ENCODE measurements at regions not wholly inside any gene's neighbourhood (a gene's known extent, or its start where the extent isn't known, plus 50 kb on each side); places are given as distances from the start of the nearest gene placed in this dataset.

DNA sequence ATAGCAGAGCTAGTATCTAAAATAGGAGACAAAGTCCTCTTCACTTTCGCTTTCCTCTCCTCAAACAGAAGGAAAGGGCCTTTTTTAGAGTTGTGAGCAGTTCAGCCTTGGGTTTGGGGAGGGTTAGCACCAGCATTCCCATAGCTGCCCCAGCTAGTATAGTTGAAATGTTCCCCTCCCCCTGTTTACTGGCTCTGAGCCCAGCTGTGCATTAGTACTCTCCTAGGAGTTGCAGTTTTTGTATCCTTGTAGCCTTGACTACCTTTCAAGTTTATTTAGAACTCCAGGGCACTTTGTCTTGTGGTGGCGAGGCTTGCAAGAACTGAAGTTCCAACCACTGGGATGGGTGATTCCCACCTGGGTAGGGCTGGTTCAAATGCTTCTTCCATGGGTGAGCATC lies 245.1 kb upstream of the NAALADL2 start:
- intact Hi-C loops (cut with DNase I), result no loop called here

DNA sequence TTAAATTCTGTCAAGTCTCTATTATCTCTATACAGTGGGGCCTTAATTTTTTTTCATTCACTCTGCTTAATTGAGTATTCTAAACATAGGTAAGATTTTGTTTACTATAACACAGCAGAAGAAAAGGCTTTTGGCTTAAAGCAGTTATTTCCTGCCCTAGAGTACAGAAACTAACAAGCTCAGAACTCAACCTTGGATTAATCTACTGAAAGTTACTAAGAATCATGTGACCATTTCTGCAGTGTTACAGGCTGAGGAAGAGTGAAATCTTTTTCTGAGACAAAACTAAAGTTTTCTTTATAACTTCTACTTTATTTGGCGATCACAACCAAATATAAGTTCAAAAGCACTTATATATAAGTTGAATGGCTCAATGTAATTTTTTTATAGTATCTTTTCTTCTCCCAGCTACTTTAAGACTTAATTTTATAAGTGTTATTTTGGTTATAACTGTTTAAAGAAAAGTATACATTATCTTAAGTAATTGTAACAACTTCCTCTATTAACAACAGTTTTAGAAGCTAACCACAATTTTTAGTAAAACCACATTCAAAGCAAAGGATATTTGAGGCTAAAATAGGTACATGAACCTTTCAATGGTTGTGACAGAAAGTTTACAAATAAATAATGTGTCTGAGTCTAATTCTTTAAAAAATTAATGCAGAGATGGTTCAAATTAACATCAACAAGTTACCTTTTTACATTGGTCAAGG lies 240.6 kb upstream of the NAALADL2 start:
- ATAC-seq (no peak), DNase-seq (ENCODE audit: missing footprints) (no peak)
- intact Hi-C loops (cut with DNase I), result no loop called here

More for the DNA sequence above, 245.1 kb upstream of the NAALADL2 start:
- DNase-seq (ENCODE audit: missing footprints) (no peak), ATAC-seq (no peak)

- intact Hi-C loops (cut with DNase I), result no loop called here
Observed at GRCh38 chr3:174619239-174619638, 239.9 kb upstream of the NAALADL2 start.

DNA sequence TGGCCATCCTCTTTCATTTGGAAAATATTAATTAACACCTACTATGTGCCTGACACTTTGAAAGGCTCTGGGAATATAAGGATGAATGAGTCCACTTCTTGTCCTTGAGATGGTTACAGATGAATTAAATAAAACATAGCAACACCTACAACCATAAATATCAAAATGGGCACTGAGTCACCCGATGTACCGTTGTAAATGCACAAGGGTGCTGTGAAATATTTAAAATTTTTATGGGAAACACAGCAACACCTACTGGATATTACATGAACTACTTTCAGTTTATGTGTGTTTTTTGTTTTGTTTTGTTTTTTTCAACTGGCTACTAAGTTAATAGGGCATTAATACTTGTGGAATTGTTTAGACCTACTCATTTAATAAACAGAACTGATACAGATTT lies 239.0 kb upstream of the NAALADL2 start:
- DNase-seq (ENCODE audit: missing footprints) (no peak), ATAC-seq (no peak)
- intact Hi-C loops (cut with DNase I), result no loop called here

More at GRCh38 chr3:174619239-174619638, 239.9 kb upstream of the NAALADL2 start:
- DNase-seq (ENCODE audit: missing footprints), result no peak
- no peak for ATAC-seq

DNA sequence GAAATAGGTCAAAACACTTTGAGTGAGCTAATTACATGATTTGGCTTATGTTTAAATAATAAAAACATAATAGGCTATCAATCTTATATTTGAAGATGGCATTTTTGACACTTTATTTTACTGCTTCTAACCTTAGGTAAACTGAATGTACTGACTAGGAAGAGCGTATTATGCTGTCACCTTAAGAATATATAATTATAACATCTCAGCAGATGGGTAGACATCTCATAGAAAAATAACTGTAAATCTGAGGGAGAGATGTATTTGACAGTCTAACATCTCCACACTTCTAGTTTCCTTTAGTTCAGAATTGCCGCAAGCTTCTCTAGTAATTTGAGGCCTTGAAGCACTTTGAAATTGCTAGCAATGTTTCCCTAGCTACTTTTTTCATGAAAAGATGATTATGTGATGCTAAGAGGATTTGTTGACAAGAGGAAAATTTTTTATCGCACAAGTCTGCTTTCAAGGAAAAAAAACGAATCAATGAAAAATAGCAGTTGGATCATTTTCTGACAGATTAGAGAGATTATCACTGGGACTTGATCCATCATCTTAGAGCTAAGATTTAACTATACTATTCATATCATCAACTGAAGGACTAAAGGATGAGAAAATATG lies 238.2 kb upstream of the NAALADL2 start:
- no peak for ATAC-seq
- no peak for DNase-seq (ENCODE audit: missing footprints)
- intact Hi-C loops (cut with DNase I), result no loop called here

DNA sequence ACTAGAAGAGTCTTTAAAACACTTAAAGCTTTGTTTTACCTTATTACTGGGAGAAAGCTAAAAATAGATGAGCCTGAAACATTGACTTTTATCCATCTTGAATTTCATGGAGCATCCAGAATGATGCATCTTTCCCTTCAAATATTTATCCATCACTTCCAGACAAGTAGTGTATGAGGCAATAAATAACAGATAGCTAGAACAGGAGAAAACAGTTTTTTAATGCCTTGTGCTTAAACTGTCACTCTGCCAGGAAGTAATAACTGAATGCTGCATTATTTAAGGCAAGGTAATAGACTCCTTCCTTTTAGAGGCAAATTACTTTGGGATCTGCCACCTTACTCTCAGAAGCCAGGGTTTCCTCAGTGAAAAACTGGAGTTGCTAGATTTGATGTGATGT lies 225.8 kb upstream of the NAALADL2 start:
- no peak for ATAC-seq

DNA sequence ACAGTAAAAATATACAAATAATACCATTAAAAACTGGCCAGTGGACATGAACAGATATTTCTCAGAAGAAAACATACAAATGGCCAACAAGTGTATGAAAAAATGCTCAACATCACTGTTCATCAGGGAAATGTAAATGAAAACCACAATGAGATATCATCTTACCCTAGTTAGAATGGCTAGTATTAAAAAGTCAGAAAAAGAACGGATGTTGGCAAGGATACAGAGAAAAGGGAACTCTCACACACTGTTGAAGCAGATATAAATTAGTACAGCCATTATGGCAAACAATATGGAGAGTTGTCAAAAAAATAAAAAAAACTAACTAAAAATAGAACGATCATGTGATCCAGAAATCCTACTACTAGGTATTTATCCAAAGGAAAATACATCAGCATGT lies 222.7 kb upstream of the NAALADL2 start:
- ATAC-seq (no peak), DNase-seq (ENCODE audit: missing footprints) (no peak)
- intact Hi-C loops (cut with DNase I), result no loop called here

More for the DNA sequence above, 225.8 kb upstream of the NAALADL2 start:
- no peak for DNase-seq (ENCODE audit: missing footprints)
- intact Hi-C loops (cut with DNase I), result no loop called here

- DNase-seq (ENCODE audit: missing footprints), result no peak
- intact Hi-C loops (cut with DNase I), result no loop called here
- no peak for ATAC-seq
Observed at GRCh38 chr3:174639406-174639805, 219.7 kb upstream of the NAALADL2 start.

- intact Hi-C loops (cut with DNase I), result no loop called here
- DNase-seq (ENCODE audit: missing footprints) (no peak), ATAC-seq (no peak)
Observed at GRCh38 chr3:174639970-174640369, 219.2 kb upstream of the NAALADL2 start.

DNA sequence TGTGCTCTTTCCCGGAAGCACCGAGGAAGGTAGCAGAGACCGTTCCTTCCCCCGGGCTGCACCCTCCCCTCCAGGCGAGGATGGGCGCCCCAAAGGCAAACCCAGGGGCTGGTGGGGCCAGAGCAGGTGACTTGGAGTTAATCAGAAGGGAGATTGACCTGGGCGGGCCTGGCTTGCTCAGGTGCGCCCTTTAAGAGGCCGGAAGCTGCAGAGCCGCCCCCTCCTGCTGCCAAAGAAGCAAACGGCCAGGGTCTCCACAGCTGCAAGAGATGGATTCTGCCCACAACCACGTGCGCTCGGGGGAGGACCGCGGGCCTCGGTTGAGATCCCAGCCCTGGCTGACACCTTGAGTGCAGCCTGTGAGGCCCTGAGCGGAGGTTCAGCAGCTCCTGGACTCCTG lies 218.2 kb upstream of the NAALADL2 start:
- no peak for DNase-seq (ENCODE audit: missing footprints)
- intact Hi-C loops (cut with DNase I), result no loop called here
- no peak for ATAC-seq

- ATAC-seq (no peak), DNase-seq (ENCODE audit: missing footprints) (no peak)
- intact Hi-C loops (cut with DNase I), result no loop called here
Observed at GRCh38 chr3:174644287-174644686, 214.8 kb upstream of the NAALADL2 start.

DNA sequence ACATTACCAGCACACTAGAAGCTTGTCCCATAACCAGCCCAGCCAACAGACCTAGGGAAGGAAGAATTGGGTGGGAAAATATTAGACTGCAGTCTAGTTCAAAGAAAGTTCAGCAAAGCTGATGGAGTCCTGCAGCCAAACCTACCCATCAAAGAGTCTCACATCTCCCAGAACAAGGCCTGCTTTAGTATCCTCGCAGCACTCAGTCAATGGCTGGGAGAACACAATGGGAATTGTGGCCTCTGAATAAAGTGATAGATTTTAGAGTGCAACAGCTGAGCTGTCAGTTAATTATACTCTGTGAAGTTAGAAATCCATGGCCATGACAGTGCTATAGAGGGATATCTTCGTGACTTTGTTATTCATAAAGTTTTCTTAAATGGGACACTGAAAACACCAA lies 207.2 kb upstream of the NAALADL2 start:
- ATAC-seq (no peak), DNase-seq (ENCODE audit: missing footprints) (no peak)
- intact Hi-C loops (cut with DNase I), result no loop called here

GRCh38 chr3:174659511-174659910 lies 199.6 kb upstream of the NAALADL2 start:
- intact Hi-C loops (cut with DNase I), result no loop called here
- no peak for ATAC-seq
- no peak for DNase-seq (ENCODE audit: missing footprints)

DNA sequence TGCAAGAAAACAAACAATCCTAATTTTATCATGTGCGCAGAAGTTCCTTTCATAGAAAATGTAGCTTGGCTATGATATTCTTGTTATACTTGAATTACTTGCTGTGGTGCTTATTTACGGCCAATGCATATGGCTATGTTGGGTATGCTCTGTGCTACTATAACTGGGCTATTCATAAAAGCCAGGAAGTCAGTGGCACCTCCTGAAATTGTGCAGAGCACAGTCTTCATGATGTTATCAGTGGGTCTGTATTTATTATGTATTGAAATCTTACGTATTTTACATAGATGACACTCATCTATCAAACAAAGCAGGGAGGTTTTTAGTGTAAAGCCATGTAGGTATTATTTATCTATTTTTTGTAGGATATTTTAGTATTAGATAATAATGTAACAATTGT lies 196.5 kb upstream of the NAALADL2 start:
- intact Hi-C loops (cut with DNase I), result no loop called here
- no peak for ATAC-seq
- no peak for DNase-seq (ENCODE audit: missing footprints)

- intact Hi-C loops (cut with DNase I), result no loop called here
- DNase-seq (ENCODE audit: missing footprints) (no peak), ATAC-seq (no peak)
Observed at GRCh38 chr3:174667386-174667785, 191.7 kb upstream of the NAALADL2 start.

- no peak for DNase-seq (ENCODE audit: missing footprints)
- ATAC-seq, result no peak
- intact Hi-C loops (cut with DNase I), result no loop called here
Observed at GRCh38 chr3:174675406-174675805, 183.7 kb upstream of the NAALADL2 start.

DNA sequence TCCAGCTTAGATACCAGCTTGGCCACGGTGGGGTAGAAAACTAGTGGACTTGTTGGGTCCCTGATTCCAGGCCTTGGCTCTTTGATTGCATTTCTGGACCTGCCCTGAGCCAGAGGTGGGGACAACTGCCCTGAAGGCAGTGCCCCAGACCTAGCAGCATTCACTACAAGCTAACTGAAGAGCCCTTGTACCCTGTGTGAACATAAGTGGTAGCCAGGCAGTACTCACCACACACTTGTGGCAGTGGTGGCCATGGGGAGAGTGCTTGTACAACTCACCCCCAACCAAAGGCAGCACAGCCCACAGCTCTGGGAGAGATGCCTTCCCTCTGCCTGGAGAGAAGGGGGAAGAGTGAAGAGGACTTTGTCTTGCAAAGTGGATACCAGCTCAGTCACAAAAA lies 177.3 kb upstream of the NAALADL2 start:
- intact Hi-C loops (cut with DNase I), result no loop called here

GRCh38 chr3:174685796-174686195 lies 173.3 kb upstream of the NAALADL2 start:
- ATAC-seq (no peak), DNase-seq (ENCODE audit: missing footprints) (no peak)
- intact Hi-C loops (cut with DNase I), result no loop called here

More for the DNA sequence above, 177.3 kb upstream of the NAALADL2 start:
- no peak for ATAC-seq
- no peak for DNase-seq (ENCODE audit: missing footprints)

- ATAC-seq, result no peak
- intact Hi-C loops (cut with DNase I), result no loop called here
Observed at GRCh38 chr3:174697310-174697709, 161.8 kb upstream of the NAALADL2 start.

DNA sequence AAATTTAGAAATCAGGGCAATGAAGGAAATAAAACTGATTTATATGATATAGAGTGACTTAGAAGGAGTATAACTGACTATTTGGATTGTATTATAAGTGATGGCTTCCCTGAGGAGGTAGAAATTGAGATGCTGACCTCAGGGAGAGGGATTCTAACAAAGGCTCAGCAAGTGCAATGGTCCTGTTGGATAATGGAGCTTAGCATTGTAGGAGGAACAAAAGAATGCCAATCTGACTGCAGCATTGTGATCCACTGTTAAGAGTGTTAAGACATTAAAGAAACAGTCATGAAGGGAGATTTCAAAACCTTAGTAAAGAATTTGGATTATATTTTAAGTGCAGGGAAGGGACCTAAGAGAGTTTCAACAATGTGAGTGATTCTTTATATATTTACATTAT lies 158.4 kb upstream of the NAALADL2 start:
- intact Hi-C loops (cut with DNase I), result no loop called here
- ATAC-seq (no peak), DNase-seq (ENCODE audit: missing footprints) (no peak)

More at GRCh38 chr3:174697310-174697709, 161.8 kb upstream of the NAALADL2 start:
- DNase-seq (ENCODE audit: missing footprints), result no peak

DNA sequence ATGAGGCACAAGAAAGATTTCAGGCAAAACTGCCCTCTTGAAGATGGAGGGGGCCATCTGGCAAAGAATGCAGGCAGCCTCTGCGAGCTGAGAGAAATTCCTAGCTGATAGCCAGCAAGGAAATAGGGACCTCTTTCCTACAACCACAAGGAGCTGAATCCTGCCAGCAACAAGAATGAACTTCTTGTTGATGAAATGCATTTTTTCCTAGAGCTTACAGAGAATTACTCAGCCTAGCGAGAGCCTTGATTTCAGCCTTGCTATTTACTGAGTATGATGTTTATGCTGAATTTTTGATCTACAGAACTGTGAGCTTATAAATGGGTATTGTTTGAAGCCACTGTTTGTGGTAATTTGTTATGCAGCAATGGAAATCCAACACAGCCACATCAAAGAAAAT lies 148.5 kb upstream of the NAALADL2 start:
- ATAC-seq, result no peak
- DNase-seq (ENCODE audit: missing footprints), result no peak
- intact Hi-C loops (cut with DNase I), result no loop called here
